GM18870 (cell line): ENCODE measurements at regions not wholly inside any gene's neighbourhood (a gene's known extent, or its start where the extent isn't known, plus 50 kb on each side); places are given as distances from the start of the nearest gene placed in this dataset.

ENCODE experiments used
- ATAC-seq: cut with Tn5 transposase; IDR thresholded peaks from one replicate; pipeline ENCODE4 v1.9.1; 2021; ENCODE audit warnings: moderate library complexity; ENCODE audit not compliant: unreplicated experiment

DNA sequence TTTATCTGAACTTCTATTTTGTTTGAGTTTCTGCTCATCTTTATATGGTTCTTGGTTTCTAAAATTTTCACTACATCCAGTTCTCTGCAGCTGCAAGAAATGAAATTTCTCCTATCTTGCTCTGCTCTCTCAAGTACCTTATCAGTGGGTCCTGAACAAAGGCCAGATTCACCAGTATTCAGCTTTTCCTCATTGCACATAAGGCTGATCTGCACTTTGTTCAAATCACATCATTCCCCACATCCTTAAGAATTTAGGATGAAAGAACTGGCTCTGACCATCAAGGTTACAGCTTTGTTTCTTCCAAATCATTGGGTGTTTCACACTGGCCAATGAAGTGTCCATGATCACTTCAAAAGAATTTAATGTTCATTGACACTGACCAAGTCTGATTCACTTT, 211.4 kb downstream of the GRIN2B start:
- no peak for ATAC-seq

DNA sequence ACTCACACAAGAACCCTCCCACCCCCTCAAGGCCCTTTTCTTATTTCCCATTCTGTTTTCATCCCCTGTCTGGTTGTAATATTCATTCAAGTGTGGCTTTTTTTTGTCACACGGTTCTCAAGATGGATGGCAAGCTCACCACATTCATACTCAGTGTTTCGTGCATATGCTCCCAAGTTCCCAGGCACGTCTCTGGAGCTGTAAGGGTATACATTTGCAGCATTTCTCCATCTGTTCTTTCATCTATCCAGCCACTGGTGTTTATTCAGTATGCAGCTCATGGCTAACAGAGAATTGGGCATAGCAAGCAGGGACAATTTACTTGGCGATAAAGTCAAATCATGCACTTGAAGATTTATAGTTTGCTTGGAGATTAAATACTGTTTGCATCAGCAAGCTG, 212.1 kb downstream of the GRIN2B start:
- no peak for ATAC-seq

- no peak for ATAC-seq
These were observed 216.7 kb downstream of the GRIN2B start for GRCh38 chr12:13764748-13765147.

DNA sequence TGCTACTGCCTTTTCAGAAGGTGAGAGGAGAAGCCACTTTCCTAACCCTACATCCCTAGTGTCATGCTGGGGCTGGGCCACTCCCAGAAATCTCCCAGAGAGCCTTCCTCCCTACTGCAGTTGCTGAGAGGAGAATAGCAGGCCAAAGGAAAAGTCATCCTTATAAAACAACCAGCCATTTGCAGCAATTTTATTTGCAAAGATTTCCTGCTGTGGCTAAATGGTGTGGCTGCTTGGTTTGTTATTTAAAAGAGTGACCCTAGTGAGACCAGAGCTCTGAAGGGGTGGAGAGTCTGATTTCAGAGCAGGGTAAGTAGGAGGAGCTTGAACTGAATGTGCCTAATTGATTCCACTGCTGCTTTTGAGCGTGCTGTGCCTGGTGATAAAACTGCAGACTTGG, 232.0 kb downstream of the GRIN2B start:
- no peak for ATAC-seq

DNA sequence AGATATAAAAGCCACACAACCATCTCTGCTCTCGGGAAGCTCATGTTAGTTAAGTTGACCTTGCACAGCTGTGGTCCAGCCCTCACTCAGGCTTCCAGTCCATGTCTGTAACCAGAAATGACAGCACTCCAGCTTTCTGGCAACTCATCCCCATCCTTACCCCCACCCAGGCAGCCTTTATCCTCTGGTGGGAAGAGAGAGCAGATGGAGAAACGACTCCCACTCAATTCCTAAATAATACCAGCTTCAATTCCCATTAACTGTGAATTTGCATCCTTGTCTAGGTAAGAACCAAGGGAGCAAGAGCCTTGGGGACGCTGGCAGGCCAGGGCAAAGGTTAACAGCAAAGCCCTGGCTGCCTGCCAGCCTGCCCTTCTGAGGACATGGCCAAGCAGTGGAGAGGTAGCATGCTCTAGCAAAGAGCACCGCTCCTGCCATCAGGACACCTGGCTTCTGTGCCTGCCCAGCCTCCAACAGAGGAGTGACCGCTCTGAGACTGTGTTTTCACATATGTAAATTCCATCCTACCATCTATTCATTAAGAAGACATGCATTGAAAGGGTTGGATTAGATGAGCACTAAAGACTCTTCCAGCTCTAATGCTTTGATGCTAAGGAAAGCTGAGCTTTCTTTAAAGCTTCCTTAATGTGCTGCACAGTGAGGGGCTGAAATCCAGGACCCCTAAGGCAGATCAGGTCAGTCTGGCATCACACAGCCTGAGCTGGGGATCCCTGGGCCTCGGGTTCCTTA, 236.1 kb downstream of the GRIN2B start:
- no peak for ATAC-seq

- ATAC-seq: no peak
These were observed 236.8 kb downstream of the GRIN2B start for GRCh38 chr12:13744561-13744960.

DNA sequence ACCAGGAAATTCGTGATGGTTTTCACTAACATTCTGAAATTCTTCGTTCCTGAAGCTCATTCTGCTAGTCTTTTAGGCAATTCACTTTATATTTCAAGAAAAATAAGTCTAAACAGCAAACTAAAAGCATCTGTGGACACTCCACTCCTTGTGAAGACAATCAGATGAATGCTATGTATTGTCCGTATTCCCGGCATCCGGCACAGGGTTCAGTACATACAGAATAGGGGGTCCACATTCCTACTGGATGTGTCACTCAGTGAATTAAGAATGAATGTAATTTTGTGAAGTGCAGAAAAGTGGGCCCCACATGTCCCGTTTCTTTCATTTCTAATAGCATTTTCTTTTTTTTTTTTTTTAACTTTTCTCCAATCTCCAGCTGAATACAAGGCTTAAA, 241.3 kb downstream of the GRIN2B start:
- ATAC-seq: no peak

- no peak for ATAC-seq
These were observed 245.7 kb downstream of the GRIN2B start for GRCh38 chr12:13735734-13736133.

DNA sequence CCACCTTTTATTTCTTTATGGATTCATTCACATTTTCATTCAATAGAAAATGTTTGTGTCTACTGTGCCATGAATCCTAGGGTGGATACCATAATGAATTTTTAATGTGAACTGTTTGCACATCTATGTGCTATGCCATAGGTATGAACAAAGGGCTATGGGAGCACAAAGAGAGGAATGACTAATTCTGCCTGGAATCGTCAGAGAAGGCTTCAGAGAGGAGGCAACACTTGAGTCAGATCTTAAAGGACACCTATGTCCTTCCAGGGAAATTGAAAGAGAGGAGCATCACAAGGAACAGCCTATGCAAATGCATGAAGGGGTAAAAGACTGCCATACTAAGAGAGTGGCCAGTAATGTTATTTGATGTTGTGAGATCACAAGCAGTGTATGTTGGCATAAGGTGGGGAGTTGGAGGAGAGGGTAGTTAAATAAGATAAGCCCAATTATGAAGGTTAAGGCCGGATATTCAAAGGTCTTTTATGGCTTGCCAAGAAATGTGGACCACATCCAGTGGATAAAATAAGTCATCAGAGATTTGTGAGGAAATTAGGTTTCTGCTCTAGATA, 246.7 kb downstream of the GRIN2B start:
- no peak for ATAC-seq

DNA sequence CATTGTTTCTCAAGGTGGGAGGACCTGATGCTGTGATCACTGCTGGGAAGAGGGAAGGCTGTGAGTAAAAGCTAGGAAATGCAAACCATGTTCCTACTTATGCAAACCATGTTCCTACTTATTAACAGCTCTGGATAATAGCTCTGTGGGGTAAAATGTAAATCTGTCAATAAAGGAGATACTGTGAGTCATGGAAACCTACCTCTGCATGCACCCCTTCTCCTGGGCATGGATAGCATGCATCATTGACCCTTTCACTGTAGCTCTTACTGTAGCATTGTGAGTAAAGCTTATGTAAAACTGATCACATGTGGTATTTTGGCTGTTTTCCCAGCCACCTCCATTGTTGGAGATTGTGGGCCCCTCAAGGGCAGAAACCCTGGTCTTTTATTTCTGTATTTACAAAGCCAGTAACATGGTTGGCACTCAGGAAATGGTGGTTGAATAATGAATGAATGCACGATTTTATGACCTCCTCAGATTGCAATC, 253.7 kb downstream of the GRIN2B start:
- ATAC-seq: no peak

DNA sequence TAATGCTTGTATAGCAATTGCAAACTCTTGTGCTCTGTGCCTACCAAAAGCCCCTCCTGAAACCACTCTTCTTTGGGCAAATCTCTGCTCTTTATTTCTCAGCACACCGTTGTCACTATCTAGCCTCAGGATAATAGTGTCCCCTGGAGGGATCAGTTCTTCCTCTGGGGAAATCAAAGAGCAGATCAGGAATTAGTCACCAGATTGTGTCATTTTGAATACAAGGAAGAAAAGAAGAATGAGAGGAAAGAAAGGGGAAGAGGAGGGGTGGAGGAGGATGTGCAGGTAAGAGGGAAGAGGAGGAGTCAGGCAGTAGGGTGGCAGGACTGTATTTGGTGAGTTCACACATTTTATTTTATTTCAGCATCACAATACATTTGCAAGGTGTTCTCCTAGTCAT, 256.4 kb downstream of the GRIN2B start:
- ATAC-seq: no peak

DNA sequence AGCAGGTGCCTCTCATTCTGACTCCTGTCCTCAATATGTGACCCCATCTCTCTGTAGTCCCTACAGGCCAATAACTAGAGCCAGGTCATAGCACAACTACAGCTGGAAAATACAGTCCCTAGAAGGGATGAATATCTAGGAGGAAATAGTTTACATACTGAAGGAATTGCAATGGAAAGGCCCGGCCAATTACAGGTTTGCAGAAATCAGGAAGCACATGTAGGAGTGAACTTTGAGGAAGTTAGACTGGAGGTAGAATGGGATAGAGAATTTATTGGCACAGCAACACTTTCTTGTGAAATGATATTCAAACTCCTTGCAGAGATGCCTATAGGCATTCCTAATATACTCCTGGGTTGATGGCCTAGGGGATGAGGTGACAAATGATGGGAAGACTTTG, 257.3 kb downstream of the GRIN2B start:
- ATAC-seq: no peak

DNA sequence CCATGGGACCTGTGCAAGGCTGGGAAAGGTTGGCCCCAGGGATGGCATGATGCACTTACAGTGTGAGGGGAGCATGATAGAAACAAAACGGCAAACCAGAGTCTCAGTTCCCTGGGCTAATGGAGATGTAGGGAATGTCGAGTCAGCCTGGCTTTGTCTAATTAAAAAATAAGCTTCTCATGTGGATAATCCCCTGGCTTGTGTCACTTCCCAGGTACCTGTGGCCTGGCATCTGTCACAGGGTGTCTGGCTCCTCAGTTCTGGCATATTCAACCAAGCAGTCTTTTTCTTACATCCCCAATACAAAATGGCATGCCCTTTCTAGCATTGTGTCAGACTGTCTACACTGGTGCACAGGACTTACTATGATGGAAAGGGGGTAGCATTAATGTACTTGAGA, 261.4 kb downstream of the GRIN2B start:
- no peak for ATAC-seq

DNA sequence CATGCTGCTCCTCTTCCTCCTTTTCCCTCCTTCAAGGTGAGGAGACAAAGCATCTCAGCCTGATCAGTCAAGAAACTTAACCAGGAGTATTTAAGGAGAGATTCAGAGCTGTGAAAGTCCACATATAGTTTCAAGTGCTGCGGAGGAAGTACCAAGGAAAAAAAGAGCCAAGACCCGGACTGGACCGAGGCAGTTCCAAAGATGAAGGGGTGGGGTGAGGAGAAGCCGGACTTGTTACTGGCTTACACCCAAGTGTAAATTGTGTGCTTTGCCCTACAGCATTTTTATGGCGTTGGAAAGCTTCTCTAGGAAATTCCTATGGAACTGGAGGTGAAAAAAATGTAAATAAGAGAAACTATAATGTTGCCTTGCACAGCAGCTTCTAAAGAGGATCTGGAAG, 263.1 kb downstream of the GRIN2B start:
- ATAC-seq: no peak

DNA sequence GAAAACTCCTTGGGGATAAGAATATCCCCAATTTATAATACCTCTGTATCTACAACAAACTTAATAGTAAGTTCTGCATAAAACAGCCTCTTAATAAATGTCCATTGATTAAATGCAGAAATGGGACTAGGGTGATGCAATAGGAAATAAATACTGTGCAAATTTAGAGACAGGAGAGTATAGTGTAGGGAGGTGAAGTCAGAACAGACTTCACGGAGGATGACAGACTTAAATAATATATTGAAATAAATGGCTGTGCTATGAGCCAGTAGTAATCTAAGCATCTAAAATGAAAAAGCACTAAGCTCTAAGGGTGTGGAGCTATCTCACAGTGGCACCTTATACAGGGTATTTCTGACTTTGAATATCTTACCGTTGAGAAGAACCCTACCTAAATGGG, 265.3 kb downstream of the GRIN2B start:
- no peak for ATAC-seq

DNA sequence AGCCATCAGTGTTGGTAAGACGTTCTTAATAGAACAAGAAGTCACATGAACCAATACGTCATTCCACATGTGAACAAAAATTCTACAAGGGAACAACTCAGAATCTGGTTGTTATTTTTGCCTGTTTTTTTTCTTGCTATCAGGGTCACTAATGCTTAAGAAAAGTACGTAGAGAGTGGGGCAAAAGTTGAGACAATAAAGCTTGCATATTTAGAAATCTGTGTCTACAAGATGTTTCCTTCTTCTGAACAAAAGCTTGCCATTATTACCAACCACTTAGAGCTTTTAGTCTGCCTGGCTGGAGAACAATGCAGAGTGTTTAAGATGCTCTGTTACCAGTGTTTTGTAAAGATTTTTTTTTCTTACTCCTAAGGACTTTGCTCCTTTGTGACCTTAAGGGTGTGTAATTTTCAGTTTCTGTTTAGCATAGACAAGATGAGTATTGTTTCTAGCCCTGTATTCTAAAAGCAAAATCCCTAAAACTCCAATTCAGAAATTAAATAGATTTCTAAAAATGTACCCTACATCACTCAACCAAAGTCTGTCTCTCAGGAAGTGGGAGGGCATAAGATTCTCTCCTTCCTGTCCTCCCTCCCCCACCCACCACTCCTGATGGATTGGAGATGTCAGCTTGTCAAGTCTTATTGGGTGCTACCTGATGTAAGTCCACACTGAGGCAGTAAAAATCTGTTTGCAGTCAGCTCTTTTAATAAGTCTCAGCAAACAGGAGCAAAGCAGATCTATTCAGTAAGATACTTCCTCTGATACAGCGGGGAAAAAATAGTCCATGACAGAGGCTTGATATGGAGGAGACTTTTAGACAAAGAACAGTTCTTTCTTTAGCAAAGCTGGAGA, 267.6 kb downstream of the GRIN2B start:
- ATAC-seq: no peak

- ATAC-seq: no peak
These were observed 273.6 kb downstream of the GRIN2B start for GRCh38 chr12:13707829-13708228.

GRCh38 chr12:13702381-13702780, 279.0 kb downstream of the GRIN2B start:
- no peak for ATAC-seq

DNA sequence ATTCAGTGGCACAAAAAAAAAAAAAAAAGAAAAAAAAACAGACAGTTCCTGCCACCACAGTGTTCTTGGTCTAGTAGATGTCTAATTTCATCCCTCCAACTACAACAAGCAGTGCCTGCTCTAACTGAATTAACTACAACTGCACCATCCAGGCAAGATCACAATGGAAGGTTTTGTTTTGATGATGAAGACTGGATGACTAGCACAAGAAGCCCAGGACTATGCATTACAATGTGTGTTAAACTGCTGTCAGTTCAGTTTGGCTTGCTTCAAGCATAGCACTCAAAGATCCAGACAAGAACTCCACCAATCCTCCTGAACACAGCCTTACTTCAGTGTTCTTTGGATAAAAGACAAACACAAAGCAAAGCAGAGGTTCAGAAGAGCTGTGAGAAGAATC, 279.9 kb downstream of the GRIN2B start:
- no peak for ATAC-seq

GRCh38 chr12:13697973-13698372, 283.4 kb downstream of the GRIN2B start:
- ATAC-seq: no peak

DNA sequence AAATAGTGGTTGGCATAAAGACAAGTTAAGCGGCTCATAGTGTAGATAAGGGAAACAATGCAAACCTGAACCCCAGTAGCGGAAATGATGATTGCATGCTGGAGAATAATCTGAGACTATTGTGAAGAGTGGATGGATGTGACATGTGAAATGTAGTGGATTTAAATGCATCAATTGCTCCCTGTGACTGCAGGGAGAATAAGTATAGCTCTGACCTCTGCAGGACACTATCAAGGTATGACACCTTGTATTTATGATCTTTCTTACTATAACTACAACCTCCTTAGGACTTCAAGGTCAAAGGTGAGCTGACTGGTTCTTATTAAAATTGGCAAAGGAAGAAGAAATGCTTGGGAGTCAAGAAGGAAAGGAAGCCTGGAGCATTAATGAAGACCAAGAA, 285.6 kb downstream of the GRIN2B start:
- ATAC-seq: no peak

DNA sequence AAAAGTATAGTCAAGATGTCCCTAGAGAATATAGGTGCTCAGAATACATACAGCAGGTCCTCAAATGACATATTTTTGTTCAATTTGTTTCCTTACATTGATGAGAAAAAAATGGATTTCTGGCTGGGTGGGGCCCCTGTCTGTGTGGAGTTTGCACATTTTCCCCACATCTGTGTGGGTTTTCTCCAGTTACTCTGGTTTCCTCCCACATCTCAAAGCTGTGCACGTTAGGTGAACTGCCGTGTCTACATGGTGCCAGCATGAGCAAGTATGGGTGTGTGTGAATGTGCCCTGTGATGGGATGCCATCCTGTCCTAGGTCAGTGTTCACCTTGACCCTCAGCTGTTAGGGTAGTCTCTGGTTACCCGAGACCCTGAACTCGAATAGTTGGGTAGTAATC, 289.1 kb downstream of the GRIN2B start:
- no peak for ATAC-seq
